H7 (cell line): ENCODE measurements at regions not wholly inside any gene's neighbourhood (a gene's known extent, or its start where the extent isn't known, plus 50 kb on each side); places are given as distances from the start of the nearest gene placed in this dataset.

Source experiments
- DNase-seq: peaks from one replicate; pipeline ENCODE4 v3.0.0; 2012
- H3K27me3 ChIP-seq: 2 replicates; pipeline ENCODE4 v1.6.0; 2011; ENCODE audit warnings: mild to moderate bottlenecking, low read length; ENCODE audit not compliant: control insufficient read depth, insufficient read depth
- H3K36me3 ChIP-seq: replicated peaks from 2 replicates; pipeline ENCODE4 v1.5.1; 2011; ENCODE audit warnings: low read length; ENCODE audit not compliant: control insufficient read depth, insufficient read depth
- H3K4me3 ChIP-seq: 2 replicates; pipeline ENCODE4 v1.5.1; 2011; ENCODE audit warnings: low read depth, mild to moderate bottlenecking, control low read depth, low read length, moderate library complexity; ENCODE audit not compliant: insufficient read depth

DNA sequence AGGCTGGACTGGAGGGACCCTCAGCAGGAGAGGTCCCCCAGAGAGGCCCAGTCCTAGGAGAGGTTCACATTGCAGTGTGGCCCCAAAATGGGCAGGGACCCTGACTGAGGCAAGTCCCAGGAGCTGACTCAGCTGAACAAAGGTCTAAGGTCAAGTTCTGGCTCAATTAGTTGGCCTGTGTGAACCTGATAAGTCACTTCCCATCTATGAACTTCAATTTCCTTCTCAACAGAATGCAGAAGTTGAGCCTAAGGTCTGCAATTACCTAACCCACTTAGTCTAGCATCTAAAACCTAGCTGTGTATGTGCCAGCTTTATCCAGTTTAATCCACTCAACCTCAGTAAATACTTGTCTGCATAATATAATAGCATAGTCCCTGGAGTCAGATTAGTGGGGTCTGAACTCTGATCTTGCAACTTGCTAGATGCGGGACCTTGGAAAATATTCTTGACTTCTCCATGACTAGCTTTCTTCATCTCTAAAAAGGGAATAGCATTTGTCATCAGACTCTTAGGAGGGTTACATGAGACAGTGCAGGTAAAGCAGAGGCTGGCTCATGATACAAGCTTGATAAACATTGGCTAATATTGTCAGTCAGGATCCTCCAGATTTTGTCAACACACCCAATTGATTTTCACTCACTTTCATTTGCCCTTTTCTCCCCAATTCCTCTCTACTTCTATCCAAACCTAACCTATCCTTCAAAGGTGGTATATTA, 465.5 kb downstream of the INSC start:
- H3K36me3 ChIP-seq, result no peaks in the 10 kb centered on the region
- H3K4me3 ChIP-seq, result no peak overlapping the region
- H3K27me3 ChIP-seq, result no peaks in the 10 kb centered on the region
- no peak for DNase-seq

DNA sequence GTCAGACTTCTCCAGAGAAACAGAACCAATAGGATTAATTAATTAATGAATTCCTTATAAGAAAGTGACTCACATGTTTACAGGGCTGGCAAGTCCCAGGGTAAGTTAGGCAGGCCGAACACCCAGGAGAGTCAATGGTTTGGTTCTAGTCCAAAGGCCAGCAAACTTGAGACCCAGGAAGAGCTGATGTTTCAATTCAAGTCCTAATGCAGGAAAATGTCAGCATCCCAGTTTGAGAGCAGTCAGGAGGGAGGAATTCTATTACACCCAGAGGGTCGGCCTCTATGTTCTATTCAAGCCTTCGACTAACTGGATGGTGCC, 466.0 kb downstream of the INSC start:
- Histone ChIP-seq H3K27me3 (no peaks in the 10 kb centered on the region), H3K4me3 (no peak overlapping the region), H3K36me3 (no peaks in the 10 kb centered on the region)
- no peak for DNase-seq

DNA sequence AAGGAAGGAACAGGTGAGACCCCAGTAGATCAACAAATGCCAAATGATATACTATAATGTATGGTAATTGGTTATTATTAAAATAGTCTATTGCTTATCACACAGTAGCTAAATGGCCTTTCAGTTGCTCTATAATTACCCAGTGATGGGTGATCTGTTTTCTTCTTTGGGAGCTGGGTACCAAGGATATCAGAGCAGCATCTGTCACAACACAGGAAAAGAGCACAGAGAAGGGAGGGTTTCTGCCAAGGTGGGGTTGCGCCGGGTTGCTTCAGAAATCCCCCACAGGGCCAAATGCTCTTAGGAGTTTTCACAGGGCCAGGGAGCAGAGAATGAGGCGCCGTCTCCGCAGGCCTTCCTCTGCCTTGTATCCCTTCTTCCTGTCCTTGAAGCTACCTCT, 469.4 kb downstream of the INSC start:
- H3K36me3 ChIP-seq, result no peaks in the 10 kb centered on the region
- DNase-seq, result no peak
- no peaks in the 10 kb centered on the region for H3K27me3 ChIP-seq
- no peak overlapping the region for H3K4me3 ChIP-seq

DNA sequence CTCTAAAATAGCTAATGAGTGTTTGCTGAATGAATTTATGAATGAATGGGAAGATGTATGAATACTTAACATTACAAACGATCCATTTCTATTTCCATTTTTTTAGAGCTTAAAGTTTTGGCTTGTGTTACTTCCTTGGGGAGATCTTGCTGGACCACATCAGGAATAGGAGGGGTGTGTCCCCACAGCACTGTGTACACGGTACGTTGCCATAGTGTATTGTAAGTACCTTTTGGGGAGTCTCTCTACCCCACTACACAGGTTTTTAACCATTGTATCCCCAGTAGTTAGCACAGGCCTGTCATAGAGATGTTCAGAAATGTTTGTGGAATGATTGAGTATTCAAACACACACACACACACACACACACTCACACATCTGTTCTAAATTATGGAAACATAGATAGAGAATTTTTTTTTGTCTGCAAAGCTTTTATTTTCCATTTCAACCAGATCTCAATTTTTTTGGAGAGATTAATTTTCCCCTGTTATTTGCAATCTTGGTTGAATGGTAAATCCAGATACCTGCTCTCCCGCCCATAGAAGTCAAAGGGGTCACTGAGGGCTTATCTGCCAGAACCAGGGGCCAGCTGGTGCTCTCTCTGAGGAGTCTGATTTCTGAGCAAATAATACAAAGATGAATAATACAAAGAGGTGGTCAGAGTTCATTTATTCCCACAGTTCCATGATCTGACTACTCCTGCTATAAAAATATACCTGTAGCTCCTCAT, 471.0 kb downstream of the INSC start:
- no peak for DNase-seq
- Histone ChIP-seq H3K27me3 (no peaks in the 10 kb centered on the region), H3K4me3 (no peak overlapping the region), H3K36me3 (no peaks in the 10 kb centered on the region)

DNA sequence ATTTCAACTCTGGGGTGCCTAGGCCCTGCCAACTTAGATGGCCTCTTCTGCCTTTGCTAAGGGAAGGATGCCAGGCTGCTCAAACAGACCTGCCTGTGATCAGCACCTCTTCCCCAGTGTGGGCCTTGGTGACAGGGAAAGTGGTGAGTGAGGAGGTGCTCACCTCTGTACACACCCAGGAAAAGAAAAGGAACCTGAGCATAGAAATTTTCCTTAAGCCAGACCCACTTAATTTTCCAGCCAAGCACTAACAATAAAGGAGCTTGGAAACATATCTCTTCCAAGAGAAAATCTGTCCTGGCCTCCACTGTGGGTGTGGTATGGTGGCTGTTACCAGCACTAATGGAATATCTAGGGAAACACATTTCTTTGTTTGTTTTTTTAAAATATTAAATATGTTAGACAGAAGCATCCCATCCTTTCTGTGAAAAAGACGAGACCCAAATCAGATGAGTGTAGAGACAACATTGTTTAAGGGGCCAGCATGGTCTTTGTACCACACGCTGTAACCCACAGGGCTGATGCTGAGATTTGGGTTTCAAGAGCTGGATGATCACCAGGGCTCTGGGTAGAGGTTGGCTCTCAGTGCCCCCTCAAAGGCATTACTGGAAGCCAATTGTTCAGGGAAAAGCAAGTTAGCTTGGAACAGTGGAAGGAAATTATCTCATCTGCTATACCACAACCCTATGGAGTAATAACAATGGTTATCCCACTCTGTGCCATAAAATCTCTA, 472.2 kb downstream of the INSC start:
- H3K4me3 ChIP-seq, result no peak overlapping the region
- no peaks in the 10 kb centered on the region for H3K27me3 ChIP-seq

DNA sequence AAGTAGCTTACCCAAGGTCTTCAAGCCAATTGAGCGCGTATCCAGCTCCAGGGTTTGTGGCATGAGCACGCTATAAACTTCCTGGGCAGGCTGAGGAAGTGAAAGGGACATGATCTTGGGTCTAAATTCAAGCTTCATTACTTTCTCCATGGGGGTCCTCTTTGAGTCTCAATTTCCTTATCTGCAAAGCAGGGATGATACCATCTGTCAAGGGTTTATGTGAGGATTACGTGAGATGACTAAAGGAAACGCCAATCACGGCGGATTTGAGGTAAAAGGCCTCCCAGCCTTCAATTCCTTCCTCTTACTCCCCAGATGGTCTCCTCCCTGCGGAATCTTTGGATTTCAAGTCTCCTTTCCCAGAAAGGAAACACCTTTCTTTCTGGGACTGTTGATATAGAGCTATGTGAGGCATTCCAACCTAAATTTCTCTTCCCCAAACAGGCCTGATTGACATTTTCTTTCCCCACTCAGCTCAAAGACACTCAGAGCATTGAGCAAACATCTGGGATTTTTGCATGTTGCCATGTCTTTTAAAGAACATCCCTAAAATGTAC, 474.4 kb downstream of the INSC start:
- no peaks in the 10 kb centered on the region for H3K36me3 ChIP-seq
- DNase-seq, result no peak
- no peaks in the 10 kb centered on the region for H3K27me3 ChIP-seq
- H3K4me3 ChIP-seq, result no peak overlapping the region

More for the DNA sequence above, 472.2 kb downstream of the INSC start:
- no peaks in the 10 kb centered on the region for H3K36me3 ChIP-seq
- no peak for DNase-seq

DNA sequence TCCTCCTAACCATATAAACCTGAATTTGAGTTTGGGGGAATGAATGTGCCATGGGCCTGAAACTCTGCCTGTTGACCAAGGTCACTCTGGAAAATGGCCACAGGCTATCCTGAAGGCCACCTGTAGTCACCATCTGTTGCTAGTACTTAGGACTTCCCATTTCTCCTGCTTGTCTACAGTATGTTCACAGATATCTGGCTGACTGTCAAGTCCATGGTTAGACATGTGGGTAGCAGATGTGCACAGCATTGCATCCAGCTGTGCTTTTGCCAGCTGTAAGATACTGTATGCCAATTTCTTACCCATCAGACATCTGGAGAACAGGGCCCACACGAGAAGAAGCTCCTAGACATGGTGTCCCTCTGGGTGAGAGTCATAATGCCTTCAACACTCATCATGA, 475.4 kb downstream of the INSC start:
- DNase-seq, result no peak
- H3K36me3 ChIP-seq, result no peaks in the 10 kb centered on the region

DNA sequence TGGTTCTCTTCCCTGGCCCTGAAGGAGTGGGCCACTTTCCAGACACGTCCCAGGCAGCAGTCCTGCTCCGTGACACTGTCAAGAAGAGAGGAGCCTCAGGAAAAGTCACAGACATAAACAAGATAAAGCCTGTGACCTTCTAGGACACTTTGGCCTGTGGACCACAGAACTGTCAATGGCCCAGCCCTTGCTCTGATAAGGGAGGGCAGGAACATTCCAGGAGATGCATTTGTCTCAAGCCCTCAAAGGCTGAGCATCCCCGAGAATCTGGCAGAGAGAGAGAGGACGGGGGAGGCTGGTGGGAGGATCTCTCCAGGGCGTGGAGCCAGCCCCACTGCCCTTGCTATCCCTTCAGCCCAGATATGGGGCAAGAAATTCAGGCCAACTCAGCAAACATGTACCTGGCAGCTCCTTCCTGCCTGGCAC, 476.4 kb downstream of the INSC start:
- Histone ChIP-seq H3K27me3 (no peaks in the 10 kb centered on the region), H3K4me3 (no peak overlapping the region), H3K36me3 (no peaks in the 10 kb centered on the region)
- no peak for DNase-seq

More for the DNA sequence above, 475.4 kb downstream of the INSC start:
- Histone ChIP-seq H3K27me3 (no peaks in the 10 kb centered on the region), H3K4me3 (no peak overlapping the region)

DNA sequence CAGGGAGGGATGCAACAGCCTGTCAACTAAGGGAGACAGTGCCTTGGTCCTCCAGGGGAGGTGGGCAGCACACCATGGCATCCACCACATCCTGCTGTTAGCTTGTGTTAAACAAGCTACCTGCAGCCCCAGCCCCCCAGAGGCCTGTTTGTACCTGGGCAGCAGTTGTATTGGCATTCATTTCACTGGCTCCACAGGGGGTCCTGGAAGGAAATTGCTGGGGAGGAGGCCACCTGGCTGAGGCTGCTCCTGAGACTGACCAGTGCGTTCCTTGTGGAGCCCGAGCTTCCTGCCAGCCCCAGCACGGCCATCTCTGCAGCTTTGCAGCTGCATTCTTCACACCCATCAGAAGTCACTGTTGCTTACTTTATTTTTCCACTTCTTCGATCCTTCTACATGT, 479.9 kb downstream of the INSC start:
- no peaks in the 10 kb centered on the region for H3K36me3 ChIP-seq
- peak; percentile 26 for DNase-seq
- no peak overlapping the region for H3K4me3 ChIP-seq
- no peaks in the 10 kb centered on the region for H3K27me3 ChIP-seq

DNA sequence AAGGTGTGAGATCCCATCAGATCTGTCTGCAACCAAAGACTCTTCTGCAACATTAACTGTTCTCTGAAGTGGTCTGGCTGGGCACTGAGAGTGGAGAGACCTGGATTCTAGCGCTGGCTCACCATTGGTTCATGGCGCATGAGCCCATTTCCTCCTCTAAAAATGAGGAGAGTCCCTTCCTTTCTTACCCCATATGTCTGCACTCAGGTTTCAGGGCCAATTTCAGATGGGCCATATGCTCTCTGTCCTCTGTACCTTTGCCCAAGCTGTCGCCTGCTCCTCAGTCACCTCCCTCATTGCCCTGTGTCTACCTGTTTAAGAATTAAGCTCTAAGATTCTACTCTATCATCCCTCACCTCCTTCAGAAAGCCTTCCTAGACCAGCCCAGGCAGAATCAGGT, 484.7 kb downstream of the INSC start:
- no peaks in the 10 kb centered on the region for H3K27me3 ChIP-seq

DNA sequence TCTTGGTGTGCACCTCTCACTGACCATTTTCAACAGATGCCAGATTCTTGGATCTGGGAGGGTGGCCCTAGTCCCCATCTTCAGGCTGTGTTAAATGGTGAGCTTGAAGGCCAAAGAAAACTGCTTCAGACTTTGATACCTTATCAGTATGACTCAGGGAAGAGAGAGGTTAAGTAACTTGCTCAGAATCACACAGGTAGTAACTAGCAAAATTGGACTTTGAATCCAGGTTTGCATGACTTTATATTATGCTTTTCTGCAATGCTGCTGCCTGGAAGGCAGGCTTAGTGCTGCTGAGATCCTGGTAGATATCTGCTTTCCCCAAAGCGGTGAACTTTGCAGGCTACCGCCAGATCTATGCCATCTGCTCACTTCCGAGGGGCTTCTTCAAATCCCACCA, 487.3 kb downstream of the INSC start:
- Histone ChIP-seq H3K27me3 (no peaks in the 10 kb centered on the region), H3K36me3 (no peaks in the 10 kb centered on the region), H3K4me3 (no peak overlapping the region)
- no peak for DNase-seq

More for the DNA sequence above, 484.7 kb downstream of the INSC start:
- Histone ChIP-seq H3K4me3 (no peak overlapping the region), H3K36me3 (no peaks in the 10 kb centered on the region)
- no peak for DNase-seq

DNA sequence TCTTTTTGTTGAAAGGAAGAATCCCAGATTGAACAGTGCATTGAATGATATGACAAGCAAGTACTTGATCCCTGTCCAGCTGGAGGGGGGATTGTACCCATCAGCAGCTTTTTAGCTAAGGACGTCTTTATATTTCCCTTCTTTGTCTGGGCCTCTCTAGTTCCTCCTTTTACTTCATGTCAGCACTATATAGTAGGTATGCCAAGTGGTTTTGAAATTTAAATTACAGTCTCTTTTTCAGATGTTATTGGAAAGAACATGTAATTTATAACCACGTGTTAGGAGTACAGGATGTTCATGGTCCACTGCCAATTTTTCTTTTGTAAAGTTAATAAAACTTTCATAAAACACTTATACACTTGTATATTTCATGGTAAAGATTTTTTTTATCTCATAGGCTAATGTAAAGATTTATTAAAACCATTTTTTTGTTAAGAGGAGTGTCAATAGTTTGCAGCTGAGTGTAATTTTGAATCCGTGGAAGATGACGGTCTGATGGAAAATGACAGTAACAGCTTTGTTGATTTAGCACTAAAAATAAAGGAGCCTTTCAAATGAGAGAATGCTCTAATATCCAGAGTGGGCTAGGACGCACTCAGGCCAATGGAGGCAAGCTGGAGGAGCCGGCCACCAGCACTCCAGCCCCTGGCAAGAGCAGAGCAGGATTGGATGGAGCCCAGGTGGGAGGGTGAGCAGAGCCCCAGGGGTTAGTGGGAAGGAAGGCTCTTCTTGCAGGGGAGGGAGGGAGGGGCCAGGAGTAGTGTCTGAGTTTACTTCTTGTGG, 488.3 kb downstream of the INSC start:
- no peaks in the 10 kb centered on the region for H3K27me3 ChIP-seq
- H3K4me3 ChIP-seq, result no peak overlapping the region

DNA sequence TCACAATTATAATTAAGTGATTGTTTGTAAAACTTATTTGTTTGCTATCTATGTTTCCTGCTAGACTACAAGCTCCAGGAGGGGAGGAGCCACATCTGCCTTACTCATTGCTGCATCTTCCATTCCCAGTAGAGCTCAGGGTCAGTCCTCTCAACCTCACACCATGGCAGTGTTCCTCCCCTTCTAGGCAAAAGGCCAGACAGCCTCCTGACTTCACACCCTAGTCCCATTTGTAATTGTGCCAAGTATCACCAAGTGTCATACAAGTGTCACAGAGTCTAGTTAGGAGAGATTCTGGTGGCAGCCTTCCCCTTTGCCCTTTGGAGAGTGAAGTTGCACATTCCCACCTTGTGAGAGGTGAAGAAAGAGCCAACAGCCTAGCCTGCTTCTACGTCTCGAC, 490.4 kb downstream of the INSC start:
- DNase-seq, result no peak
- Histone ChIP-seq H3K27me3 (no peaks in the 10 kb centered on the region), H3K36me3 (no peaks in the 10 kb centered on the region), H3K4me3 (no peak overlapping the region)

More for the DNA sequence above, 488.3 kb downstream of the INSC start:
- DNase-seq, result no peak
- no peaks in the 10 kb centered on the region for H3K36me3 ChIP-seq

DNA sequence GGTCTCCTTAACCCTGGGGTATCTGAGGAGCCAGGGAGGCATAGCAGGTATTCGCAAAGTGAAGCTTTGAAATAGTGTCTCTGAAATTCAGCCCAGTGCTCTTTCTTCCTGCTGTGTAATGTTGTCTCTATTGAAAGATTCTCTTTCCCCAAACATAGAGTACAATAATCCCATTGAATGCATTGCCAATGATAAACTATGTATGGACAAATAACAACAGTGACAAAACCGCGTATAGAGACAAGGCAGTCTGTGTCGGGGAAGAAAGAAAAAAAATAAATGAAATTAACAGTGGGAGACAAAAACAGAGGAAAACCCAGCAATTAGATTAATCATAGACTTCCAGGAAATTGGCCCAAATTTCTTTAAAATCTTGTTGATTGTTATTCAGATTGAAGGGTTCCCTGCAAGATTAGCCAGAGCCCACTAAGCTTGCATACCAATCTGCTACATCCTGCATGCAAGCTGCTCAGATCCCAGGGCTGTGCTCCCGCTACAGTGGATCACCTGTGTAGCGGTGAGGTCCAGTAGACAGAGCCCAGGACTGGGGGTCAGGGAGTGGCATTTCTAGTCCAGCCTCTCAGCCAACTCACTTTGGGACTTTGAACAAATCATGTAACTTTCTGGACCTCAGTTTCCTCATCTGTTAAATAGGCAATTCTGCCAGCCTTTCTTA, 492.8 kb downstream of the INSC start:
- Histone ChIP-seq H3K36me3 (no peaks in the 10 kb centered on the region), H3K4me3 (no peak overlapping the region), H3K27me3 (no peaks in the 10 kb centered on the region)
- DNase-seq, result peak; percentile 52
